GM15510 (cell line): ENCODE measurements at regions not wholly inside any gene's neighbourhood (a gene's known extent, or its start where the extent isn't known, plus 50 kb on each side); places are given as distances from the start of the nearest gene placed in this dataset.

Experiments
- POLR2A ChIP-seq: IDR thresholded peaks from 3 replicates; pipeline ENCODE4 v1.6.1; 2011; ENCODE audit warnings: borderline replicate concordance; ENCODE audit not compliant: insufficient read length; ENCODE audit errors: extremely low read depth

DNA sequence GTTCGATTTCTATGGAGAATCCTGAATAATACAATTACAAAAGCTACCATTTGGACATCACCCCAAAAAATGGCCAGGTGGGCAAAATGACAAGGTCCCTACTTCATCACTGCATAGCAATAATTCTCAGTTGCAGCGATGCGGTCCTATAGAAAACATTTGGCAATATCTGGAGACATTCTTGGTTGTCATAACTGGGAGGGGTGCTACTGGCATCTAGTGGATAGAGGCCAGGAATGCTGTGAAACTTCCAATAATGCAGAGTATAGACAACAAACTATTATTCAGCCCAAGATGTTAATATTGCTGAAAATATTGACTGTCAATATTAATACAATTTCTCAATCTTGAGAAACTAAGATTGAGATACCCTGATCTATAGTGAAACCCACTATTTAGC lies 637.8 kb upstream of the PKDCC start:
- no peak for TF ChIP-seq POLR2A

DNA sequence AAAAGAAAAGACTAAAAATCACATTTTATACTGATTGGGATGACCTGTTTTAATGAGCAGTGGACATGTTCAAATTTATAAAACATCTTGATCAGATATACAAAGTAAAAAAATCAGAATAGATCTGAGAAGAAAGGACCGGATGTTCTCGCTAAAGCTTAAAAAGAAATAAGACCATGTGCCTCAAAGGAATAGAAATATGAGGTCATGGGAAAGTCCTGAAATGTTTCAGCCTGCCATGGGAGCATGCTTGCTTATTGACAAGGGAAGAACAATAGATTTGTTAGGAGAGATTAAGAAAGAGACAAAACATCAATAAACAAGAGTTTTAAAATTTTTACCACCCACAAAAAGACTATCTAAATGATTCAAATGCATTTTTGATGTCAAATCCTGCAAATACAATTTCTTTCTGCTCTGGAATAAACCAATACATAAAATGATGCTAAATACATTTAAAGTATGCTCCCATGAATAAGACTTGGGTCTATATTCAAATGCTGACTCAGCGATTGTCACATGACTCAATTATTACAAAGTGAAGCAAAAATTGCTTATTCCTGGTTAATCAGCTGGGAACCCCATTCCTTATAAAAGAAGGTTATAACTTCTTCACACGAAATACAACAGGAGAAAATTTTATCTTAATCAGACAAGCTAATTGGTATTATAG lies 633.9 kb upstream of the PKDCC start:
- TF ChIP-seq POLR2A: no peak

DNA sequence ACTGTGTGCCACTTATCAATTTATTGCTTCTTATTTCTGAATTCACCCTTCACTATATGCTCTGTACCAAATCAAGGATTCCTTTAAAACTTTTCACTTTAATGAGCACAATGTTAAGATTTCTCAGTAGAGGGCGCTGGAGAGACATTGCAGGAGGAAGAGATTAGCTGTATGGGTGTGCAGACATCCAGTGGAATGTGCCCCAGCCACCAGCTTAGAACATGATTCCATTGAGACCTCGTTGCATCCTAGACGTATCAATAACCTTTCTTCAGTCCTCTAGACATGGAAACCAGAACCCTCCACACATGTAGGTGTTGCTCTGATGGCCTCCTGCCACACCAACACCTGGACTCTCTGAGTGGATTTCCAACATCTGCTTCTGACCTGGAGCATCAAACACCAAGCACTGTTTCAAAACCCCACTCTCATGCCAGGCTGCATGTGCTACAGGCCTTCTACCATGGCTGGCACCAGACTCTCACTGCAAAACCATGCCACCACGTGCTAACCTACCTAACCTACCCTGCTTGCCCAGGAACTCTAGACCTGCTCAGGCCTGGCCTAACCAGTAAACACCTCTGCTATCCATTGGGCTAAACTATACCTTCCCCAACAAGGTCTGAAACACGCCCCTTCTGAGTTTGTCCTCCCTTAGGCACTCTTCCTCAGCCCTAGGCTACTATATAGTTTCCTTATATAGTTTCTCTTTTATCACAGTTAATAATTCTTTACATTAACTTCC lies 633.2 kb upstream of the PKDCC start:
- TF ChIP-seq POLR2A: no peak

DNA sequence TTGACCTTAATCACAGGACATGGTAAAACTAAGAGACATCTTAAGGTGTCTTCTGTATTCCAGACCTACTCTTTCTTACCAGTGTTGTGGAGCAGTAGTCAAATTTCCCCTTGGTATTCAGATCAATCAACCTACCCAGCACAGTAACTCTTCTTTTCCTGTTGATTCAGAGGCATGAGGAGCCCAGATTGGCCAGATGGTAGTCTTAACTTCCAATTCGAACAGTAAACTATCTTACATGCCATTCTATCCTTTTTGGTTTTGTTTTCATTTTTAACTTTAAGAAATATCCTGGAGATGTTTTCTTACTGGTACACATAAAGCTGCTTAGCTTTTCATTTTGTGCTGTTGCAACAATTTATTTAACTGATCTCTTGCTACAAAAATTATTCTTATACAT lies 630.3 kb upstream of the PKDCC start:
- TF ChIP-seq POLR2A: no peak

DNA sequence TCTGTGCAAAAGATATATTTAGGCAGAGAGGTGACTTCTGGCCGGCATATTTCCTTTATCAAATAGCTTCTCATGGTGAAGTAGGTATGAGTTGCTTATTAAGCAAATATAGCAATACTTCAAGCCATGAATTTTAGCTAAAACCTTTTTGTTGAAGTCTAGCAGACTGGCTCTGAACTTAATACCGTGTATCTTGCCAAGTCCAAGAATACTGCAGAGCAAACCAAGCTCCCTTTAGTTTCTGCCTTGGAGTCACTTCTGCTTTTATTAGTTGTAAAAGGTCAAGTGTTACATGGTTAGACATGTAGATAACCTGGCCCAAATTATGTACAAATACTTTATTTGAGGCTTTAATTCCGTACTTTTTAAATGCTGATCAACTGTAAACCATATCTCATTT lies 627.6 kb upstream of the PKDCC start:
- no peak for TF ChIP-seq POLR2A

DNA sequence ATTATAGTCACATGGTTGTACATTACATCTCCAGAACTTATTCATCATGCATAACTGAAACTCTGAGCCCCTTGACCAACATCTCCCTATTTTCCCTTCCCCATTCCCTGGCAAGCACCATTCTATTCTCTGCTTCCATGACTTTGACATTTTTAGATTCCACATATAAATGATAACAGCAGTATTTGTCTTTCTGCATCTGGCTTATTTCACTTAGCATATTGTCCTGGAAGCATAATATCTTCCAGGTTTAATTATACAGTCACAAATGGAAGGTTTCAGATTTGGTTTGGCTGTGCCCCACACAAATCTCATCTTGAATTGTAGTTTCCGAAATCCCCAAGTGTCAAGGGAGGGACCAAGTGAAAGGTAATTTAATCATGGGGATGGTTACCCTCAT lies 626.9 kb upstream of the PKDCC start:
- TF ChIP-seq POLR2A: no peak

DNA sequence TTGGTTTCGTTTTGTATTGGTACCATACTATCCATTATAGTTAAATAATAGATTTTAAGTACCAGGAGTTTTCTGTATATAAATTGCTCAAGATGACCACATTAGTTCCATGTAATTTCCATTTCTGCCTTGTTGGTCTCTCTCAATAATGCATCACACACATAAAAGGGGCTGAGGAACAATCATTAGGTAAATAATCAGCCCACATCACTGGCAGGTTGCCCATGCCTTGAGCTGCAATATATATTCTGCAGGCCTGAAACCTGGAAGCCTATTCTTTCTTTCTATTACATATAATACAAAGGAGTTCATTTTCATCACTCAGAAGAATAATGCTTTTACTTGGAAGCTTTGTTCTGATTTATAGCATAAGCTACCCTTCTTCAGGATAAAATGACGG lies 616.1 kb upstream of the PKDCC start:
- TF ChIP-seq POLR2A: no peak

DNA sequence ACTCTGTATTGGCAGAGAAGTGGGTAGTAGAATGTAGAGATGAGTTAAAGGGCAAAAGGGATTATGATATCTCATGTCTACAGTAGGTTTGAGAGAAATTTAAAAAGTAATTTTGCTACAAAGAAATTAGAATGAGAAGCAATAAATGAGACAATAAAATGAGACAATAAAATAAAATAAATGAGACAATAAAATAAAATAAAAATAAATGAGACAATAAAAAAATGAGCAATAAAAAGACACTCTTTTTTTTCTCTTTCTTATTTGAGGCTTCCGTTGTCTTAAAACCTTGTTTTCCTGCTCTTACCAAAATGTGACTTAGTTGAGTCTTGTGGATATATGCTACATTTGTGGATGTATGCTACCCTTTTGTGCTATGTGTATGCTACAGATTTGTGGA lies 615.4 kb upstream of the PKDCC start:
- TF ChIP-seq POLR2A: no peak

DNA sequence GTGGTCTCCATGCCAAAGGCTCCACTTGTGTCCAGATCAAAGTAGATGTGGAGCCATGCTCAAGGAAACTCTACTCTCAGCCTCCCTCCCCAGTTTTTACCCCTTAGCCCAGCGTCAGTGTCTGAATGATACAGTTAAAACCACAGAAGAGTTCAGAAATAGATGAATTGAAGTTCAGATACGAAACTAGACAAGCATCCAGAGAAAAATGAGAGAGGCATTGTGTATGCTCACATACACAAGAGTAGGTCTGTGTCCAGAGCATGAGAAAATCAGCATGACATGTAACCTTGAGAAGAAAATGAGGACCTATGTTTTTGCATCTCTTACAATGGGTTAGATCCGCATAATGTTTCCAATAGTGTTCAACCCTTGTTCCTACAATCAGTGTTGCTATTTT lies 612.8 kb upstream of the PKDCC start:
- no peak for TF ChIP-seq POLR2A

DNA sequence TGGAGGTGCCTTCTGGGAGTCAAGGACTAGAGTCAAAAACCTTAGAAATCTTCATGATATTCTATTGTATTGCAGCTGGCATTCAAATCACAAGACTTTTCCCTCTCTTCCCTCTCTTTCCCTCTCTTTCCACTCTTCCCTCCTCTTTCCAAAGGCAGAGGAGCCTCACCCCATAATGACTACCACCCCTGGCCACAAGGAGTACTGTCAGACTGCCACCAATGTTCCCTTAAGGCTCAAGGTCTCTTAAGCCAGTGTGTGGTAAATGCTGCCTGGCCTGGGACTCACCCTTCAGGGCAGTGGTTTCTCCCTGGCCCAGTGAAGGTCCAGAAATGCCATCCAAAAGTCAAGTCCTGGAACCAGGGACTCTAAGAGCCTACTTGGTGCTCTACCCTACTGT lies 605.9 kb upstream of the PKDCC start:
- no peak for TF ChIP-seq POLR2A

DNA sequence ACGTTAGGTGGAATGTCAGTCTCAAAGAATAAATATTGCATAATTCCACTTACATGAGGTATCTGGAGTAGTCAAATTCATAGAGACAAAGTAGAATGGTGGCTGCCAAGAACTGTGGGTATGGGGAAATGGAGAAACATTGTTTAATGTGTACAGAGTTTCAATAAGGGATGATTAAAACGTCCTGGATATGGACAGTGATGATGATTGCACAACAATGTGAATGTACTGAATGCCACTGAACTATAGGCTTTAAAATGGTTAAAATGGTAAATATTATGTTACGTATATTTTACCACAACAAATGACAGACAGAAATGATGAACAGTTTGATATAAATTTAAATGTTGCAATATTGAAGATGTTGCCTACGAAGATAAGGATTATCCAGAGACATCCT lies 602.0 kb upstream of the PKDCC start:
- no peak for TF ChIP-seq POLR2A

DNA sequence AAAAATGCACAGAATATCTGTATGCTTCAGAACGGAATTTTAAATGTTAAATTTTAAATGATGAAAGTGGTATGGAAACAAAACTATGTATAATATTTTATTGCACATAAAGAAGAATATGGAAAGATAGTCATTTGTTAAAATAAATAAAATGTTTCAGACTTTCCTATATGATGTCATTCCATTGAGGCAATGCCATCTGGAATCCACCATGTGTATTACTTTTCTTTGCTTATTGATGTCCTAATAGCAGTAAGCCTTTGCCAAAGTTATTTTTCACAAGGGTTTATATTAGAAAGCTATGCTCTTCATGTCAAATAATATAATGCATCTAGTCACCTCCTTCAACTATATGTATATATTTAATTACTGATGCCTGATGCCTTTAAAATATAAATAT lies 601.6 kb upstream of the PKDCC start:
- TF ChIP-seq POLR2A: no peak

DNA sequence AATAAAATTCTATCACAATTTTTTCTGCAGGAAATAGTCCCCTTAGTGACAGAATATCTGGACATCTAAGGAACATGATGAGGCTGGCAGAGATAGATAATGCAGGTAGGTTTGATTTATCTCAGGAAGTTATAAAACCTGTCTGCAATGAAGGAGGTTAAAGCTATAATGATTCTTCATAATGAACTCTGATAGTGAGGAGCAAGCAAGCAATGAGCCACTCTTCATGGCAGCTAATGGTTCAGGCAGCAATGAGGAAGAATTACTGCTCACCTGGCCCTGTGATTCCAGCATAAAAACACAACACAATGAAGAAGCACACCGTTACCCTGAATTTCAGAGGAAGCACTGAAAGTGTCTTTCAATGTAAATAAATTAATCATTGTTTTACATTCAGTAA lies 599.6 kb upstream of the PKDCC start:
- TF ChIP-seq POLR2A: no peak

DNA sequence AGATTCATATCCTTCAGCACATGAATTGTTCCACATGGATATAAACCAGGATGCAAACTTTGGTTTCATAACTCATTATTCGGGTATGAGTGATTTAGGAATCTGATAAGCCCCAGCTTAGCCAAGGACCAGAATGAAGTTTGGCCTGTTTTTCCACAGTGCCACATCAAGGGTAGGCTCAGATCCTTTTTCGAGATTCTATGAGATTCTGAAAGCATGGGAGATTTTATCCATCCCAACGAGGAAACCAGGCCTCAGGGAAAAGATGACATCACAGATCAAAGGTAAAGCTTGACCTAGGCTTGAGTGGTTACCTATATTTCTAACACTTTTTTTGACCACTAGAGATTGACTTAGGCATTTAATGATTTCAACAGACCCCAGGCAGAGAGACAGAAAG lies 590.8 kb upstream of the PKDCC start:
- TF ChIP-seq POLR2A: no peak

DNA sequence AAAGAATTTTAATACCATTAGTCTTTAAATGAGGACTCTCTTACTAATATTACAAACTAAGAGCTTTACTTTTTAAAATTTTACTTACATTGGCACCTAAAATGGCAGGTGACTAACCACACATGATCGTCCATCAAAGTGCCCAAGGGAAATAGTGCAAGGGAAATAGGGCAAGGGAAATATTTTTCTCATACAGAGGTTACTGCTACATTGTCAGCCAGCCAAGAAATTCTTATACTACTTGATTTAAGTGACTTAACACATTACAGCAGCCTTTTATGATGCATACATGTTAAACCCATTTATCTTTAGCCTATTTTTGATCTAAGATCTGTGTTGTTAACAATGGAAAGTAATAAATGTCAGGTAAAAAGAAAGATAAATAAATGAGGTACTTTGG lies 587.2 kb upstream of the PKDCC start:
- TF ChIP-seq POLR2A: no peak

DNA sequence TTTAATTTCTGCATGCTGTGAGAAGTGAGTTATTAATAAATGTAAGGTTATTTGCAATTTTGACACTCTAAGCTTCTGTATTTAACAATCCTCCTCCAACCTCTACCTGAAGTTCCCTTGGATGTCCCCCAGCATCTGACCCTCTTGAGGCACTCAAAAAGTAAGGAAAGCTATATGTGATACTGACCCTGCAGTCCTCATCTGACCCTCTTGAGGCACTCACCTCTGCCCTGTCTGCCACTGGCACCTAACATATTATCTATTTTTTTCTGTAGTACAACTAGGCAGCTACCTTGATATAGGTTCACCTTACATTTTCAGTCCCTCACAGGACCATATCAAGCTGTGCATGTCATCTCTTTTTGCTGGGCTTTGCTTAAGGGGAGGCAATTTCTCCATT lies 583.4 kb upstream of the PKDCC start:
- TF ChIP-seq POLR2A: no peak
